NB4 (cell line): ENCODE measurements at regions not wholly inside any gene's neighbourhood (a gene's known extent, or its start where the extent isn't known, plus 50 kb on each side); places are given as distances from the start of the nearest gene placed in this dataset.

Experiments
- MYC ChIP-seq: IDR thresholded peaks from 2 replicates; pipeline ENCODE4 v1.6.1; 2011; ENCODE audit warnings: low read depth, low read length
- POLR2A ChIP-seq: IDR thresholded peaks from 2 replicates; pipeline ENCODE4 v1.6.1; 2011; ENCODE audit warnings: mild to moderate bottlenecking; ENCODE audit not compliant: insufficient read length; ENCODE audit errors: extremely low read depth
- TF ChIP-seq, protein P1 (sequence below): IDR thresholded peaks from one replicate; pipeline ENCODE4 v1.5.1; 2012; ENCODE audit warnings: low read depth, low read length
- TF ChIP-seq, protein P2 (sequence below): IDR thresholded peaks from 2 replicates; pipeline ENCODE4 v1.6.1; 2011; ENCODE audit warnings: low read depth, low read length

- TF ChIP-seq, protein P1, sequence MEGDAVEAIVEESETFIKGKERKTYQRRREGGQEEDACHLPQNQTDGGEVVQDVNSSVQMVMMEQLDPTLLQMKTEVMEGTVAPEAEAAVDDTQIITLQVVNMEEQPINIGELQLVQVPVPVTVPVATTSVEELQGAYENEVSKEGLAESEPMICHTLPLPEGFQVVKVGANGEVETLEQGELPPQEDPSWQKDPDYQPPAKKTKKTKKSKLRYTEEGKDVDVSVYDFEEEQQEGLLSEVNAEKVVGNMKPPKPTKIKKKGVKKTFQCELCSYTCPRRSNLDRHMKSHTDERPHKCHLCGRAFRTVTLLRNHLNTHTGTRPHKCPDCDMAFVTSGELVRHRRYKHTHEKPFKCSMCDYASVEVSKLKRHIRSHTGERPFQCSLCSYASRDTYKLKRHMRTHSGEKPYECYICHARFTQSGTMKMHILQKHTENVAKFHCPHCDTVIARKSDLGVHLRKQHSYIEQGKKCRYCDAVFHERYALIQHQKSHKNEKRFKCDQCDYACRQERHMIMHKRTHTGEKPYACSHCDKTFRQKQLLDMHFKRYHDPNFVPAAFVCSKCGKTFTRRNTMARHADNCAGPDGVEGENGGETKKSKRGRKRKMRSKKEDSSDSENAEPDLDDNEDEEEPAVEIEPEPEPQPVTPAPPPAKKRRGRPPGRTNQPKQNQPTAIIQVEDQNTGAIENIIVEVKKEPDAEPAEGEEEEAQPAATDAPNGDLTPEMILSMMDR, result no peak
- TF ChIP-seq POLR2A (no peak), MYC (no peak)
- TF ChIP-seq, protein P2, sequence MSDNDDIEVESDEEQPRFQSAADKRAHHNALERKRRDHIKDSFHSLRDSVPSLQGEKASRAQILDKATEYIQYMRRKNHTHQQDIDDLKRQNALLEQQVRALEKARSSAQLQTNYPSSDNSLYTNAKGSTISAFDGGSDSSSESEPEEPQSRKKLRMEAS, result no peak
Observed at GRCh38 chr12:86711731-86712130, 455.5 kb upstream of the MGAT4C start.
